OCI-LY1 (cell line): ENCODE measurements at regions not wholly inside any gene's neighbourhood (a gene's known extent, or its start where the extent isn't known, plus 50 kb on each side); places are given as distances from the start of the nearest gene placed in this dataset.

Source experiments
- H2AFZ ChIP-seq: fragments of 200-600 bp; sonication (generic), shearing (Covaris generic); 2 replicates; pipeline ENCODE4 v1.6.0; 2014; ENCODE audit warnings: antibody characterized with exemption, mild to moderate bottlenecking, low read length
- H3F3A ChIP-seq: fragments of 200-600 bp; sonication (generic), shearing (Covaris generic); 2 replicates; pipeline ENCODE4 v1.6.0; 2014; ENCODE audit warnings: mild to moderate bottlenecking, antibody characterized with exemption, low read length, moderate library complexity; ENCODE audit not compliant: insufficient read depth
- H3K27ac ChIP-seq: fragments of 200-600 bp; sonication (generic); 2 replicates; pipeline ENCODE4 v1.5.1; 2014; ENCODE audit warnings: low read length, mixed run types, mild to moderate bottlenecking, low read depth; ENCODE audit not compliant: poor library complexity, severe bottlenecking
- H3K27me3 ChIP-seq: fragments of 200-600 bp; sonication (generic); 2 replicates; pipeline ENCODE4 v1.6.0; 2014; ENCODE audit warnings: antibody characterized with exemption, mild to moderate bottlenecking, low read length, moderate library complexity; ENCODE audit not compliant: insufficient read depth
- H3K36me3 ChIP-seq: fragments of 200-600 bp; sonication (generic); 2 replicates; pipeline ENCODE4 v1.6.1; 2014; ENCODE audit warnings: mild to moderate bottlenecking, antibody characterized with exemption, low read length, moderate library complexity, mixed read lengths; ENCODE audit not compliant: insufficient read depth
- H3K4me1 ChIP-seq: fragments of 200-600 bp; sonication (generic); 2 replicates; pipeline ENCODE4 v1.5.1; 2014; ENCODE audit warnings: mild to moderate bottlenecking, low read length, moderate library complexity; ENCODE audit not compliant: insufficient read depth, severe bottlenecking
- H3K4me2 ChIP-seq: fragments of 200-600 bp; sonication (generic), shearing (Covaris generic); 2 replicates; pipeline ENCODE4 v1.6.1; 2014; ENCODE audit warnings: low read length
- H3K4me3 ChIP-seq: fragments of 200-600 bp; sonication (generic); 2 replicates; pipeline ENCODE4 v1.5.1; 2014; ENCODE audit warnings: low read length, low read depth, mild to moderate bottlenecking, mixed read lengths; ENCODE audit not compliant: poor library complexity, severe bottlenecking
- H3K79me2 ChIP-seq: fragments of 200-600 bp; shearing (Covaris generic); 2 replicates; pipeline ENCODE4 v1.6.1; 2016; ENCODE audit warnings: mixed run types, low read length, mixed read lengths; ENCODE audit not compliant: insufficient read depth
- H3K9ac ChIP-seq: fragments of 200-600 bp; sonication (generic), shearing (Covaris generic); 2 replicates; pipeline ENCODE4 v1.6.1; 2014; ENCODE audit warnings: mild to moderate bottlenecking, low read length, mixed read lengths
- H3K9me2 ChIP-seq: fragments of 200-600 bp; sonication (generic), shearing (Covaris generic); 2 replicates; pipeline ENCODE4 v1.6.1; 2014; ENCODE audit warnings: low read depth, mild to moderate bottlenecking, low read length, mixed read lengths
- H3K9me3 ChIP-seq: fragments of 200-600 bp; shearing (Covaris generic); 2 replicates; pipeline ENCODE4 v1.6.1; 2014; ENCODE audit warnings: low read length, mixed read lengths
- H4K20me1 ChIP-seq: fragments of 200-600 bp; sonication (generic), shearing (Covaris generic); 2 replicates; pipeline ENCODE4 v1.6.0; 2016; ENCODE audit warnings: mild to moderate bottlenecking, low read length; ENCODE audit not compliant: insufficient read depth
- CTCF ChIP-seq: fragments of 200-600 bp; sonication (generic), shearing (Covaris generic); IDR thresholded peaks from 2 replicates; pipeline ENCODE4 v1.5.1; 2017; ENCODE audit warnings: mild to moderate bottlenecking, antibody characterized with exemption, low read length, moderate library complexity, mixed read lengths
- EZH2 ChIP-seq: fragments of 200-600 bp; sonication (generic), shearing (Covaris generic); IDR thresholded peaks from 2 replicates; pipeline ENCODE4 v1.8.0; 2017; ENCODE audit warnings: borderline replicate concordance, mixed run types, mild to moderate bottlenecking, antibody characterized with exemption, low read length, moderate library complexity, mixed read lengths

DNA sequence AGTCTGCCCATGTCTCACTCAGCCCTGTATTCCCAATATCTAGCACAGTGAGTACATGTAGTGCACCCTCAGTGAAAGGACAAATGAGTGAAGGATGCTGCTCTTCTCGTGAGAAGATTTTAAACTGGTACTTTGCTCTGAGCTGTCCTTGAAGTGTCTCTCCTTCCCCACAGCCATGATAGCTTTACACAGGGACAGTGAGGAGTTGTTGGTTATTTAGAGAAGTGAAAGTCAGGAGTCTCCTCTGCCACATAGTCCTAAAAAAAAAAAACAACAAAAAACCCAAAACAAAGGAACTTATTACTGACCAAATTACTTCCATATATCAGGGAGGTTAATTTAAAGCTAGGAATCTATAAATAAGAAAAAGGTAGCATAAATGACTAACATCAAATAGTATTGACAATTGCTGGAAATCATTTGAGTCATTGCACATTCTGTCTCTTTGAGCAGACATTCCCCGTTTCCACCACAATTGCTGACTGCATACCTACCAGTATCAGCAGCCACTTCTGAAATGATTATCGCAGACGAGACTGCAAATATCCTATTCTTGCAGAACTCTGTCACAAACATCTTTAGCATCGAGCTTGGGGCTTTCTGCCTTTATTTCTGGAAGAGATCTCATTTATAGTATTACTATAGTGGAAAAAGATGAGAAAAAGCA, 202.1 kb downstream of the PTEN start:
- no peaks in the 10 kb centered on the region for H3K9me3 ChIP-seq
- H3K27ac ChIP-seq: no peak overlapping the region
- H3K4me2 ChIP-seq: no peak overlapping the region
- no peaks in the 10 kb centered on the region for H4K20me1 ChIP-seq
- H3K4me1 ChIP-seq: no peaks in the 10 kb centered on the region
- no peak overlapping the region for H2AFZ ChIP-seq
- TF ChIP-seq CTCF: no peak
- no peak for TF ChIP-seq EZH2
- H3K79me2 ChIP-seq: no peaks in the 10 kb centered on the region
- no peaks in the 10 kb centered on the region for H3F3A ChIP-seq
- H3K9me2 ChIP-seq: no peaks in the 10 kb centered on the region
- no peaks in the 10 kb centered on the region for H3K27me3 ChIP-seq
- H3K36me3 ChIP-seq: no peaks in the 10 kb centered on the region
- H3K4me3 ChIP-seq: no peak overlapping the region
- H3K9ac ChIP-seq: no peak overlapping the region

DNA sequence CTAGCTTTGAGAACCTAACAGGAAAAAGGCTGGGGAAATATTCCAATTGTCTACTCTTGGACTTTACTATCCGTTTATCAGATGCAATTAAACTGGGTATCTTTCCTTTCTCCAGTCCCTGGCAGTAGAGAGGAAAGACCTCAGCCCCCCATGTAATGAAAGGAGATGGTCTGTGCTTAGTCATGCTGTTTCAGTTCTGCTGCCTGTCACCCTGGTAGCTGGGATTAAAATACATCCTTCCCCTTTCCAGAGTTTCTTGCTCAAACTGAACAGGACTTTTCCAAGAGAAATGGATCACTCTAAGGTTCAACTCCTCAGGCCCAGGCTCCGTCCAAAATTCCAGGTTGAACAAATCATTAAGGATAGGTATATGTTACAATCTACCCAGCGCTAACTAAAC, 202.9 kb downstream of the PTEN start:
- no peak overlapping the region for H3K4me3 ChIP-seq
- H2AFZ ChIP-seq: no peak overlapping the region
- no peak overlapping the region for H3K27ac ChIP-seq
- no peaks in the 10 kb centered on the region for H3K36me3 ChIP-seq
- H3K27me3 ChIP-seq: no peaks in the 10 kb centered on the region
- no peak overlapping the region for H3K4me2 ChIP-seq
- H3K9me3 ChIP-seq: no peaks in the 10 kb centered on the region
- no peaks in the 10 kb centered on the region for H3K9me2 ChIP-seq
- H3F3A ChIP-seq: no peaks in the 10 kb centered on the region
- TF ChIP-seq EZH2: no peak
- TF ChIP-seq CTCF: no peak
- H3K9ac ChIP-seq: no peak overlapping the region
- no peaks in the 10 kb centered on the region for H3K79me2 ChIP-seq
- no peaks in the 10 kb centered on the region for H3K4me1 ChIP-seq
- no peaks in the 10 kb centered on the region for H4K20me1 ChIP-seq

DNA sequence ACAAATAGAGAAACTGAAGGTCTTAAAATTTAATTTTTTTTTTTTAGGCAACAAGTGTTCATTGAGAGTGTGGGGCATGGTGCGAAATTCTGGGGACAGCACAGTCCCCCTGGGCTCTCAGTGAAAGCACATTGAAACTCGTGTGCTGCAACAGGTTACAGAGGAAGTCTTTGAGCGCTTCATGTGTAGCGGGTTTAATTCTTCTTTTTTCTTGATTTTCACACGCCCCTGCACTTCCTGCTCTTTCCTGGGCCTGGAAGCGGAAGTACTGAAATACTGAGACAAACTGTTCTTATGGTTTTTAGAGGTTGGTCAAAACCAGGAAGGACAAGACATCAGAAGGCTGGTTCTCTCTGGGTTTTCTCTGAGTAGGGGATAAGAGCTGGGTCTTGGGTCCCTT, 203.5 kb downstream of the PTEN start:
- H3K4me3 ChIP-seq: no peak overlapping the region
- TF ChIP-seq EZH2 (no peak), CTCF (no peak)
- H2AFZ ChIP-seq: no peak overlapping the region
- no peaks in the 10 kb centered on the region for H3K36me3 ChIP-seq
- H3K9me2 ChIP-seq: no peaks in the 10 kb centered on the region
- H3K9ac ChIP-seq: no peak overlapping the region
- H3K9me3 ChIP-seq: no peaks in the 10 kb centered on the region
- H3F3A ChIP-seq: no peaks in the 10 kb centered on the region
- no peak overlapping the region for H3K27ac ChIP-seq
- H3K4me2 ChIP-seq: no peak overlapping the region
- no peaks in the 10 kb centered on the region for H3K4me1 ChIP-seq
- H3K79me2 ChIP-seq: no peaks in the 10 kb centered on the region
- no peaks in the 10 kb centered on the region for H3K27me3 ChIP-seq
- no peaks in the 10 kb centered on the region for H4K20me1 ChIP-seq
